ENCODE measurements at regions not wholly inside any gene's neighbourhood (a gene's known extent, or its start where the extent isn't known, plus 50 kb on each side); places are given as distances from the start of the nearest gene placed in this dataset.

DNA sequence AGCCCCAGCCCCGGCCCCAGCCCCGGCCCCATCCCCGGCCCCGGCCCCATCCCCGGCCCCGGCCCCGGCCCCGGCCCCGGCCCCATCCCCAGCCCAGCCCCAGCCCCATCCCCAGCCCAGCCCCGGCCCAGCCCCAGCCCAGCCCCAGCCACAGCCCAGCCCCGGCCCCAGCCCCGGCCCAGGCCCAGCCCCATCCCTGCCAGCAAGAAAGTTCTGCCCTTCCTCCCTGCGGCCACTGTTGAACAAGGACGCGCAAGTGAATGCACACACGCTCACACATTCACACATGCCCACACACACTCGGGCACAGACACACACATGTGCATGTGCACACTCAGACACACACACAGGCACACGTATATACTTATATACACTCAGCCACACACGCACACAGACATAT lies 287.0 kb downstream of the NDUFA10 start:
- Mint-ChIP-seq H3K36me3 (ENCODE audit: low read depth, unreplicated experiment) (peaks cover 4% of the 10 kb centered on the region), H3K27me3 (ENCODE audit: unreplicated experiment) (peaks cover 10% of the 10 kb centered on the region), H3K4me1 (ENCODE audit: unreplicated experiment) (peaks cover 3% of the 10 kb centered on the region), H3K4me3 (ENCODE audit: unreplicated experiment) (no peak overlapping the region), H3K27ac (ENCODE audit: unreplicated experiment) (no peak overlapping the region), H3K9me3 (ENCODE audit: unreplicated experiment) (no peaks in the 10 kb centered on the region)
- TF ChIP-seq, protein P1, sequence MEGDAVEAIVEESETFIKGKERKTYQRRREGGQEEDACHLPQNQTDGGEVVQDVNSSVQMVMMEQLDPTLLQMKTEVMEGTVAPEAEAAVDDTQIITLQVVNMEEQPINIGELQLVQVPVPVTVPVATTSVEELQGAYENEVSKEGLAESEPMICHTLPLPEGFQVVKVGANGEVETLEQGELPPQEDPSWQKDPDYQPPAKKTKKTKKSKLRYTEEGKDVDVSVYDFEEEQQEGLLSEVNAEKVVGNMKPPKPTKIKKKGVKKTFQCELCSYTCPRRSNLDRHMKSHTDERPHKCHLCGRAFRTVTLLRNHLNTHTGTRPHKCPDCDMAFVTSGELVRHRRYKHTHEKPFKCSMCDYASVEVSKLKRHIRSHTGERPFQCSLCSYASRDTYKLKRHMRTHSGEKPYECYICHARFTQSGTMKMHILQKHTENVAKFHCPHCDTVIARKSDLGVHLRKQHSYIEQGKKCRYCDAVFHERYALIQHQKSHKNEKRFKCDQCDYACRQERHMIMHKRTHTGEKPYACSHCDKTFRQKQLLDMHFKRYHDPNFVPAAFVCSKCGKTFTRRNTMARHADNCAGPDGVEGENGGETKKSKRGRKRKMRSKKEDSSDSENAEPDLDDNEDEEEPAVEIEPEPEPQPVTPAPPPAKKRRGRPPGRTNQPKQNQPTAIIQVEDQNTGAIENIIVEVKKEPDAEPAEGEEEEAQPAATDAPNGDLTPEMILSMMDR (IDR thresholded peaks at IDR 0.05; ENCODE audit: unreplicated experiment), result no peak
- DNase-seq (ENCODE audit: low spot score), result no peak

DNA sequence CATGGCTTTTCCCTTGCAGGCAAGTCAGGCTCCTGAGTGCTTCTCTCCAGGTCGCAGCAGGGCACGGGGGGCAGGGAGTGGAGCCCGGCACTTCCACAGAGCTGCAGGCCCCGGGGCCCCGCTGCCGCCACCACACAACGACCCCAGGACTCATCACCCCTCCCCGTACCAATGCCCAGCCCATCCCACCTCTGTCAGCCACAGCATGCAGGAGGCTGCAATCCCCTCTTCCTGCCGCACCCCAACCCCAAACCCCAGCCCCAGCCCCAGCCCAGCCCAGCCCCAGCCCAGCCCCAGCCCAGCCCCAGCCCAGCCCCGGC lies 288.0 kb downstream of the NDUFA10 start:
- DNase-seq (ENCODE audit: low spot score), result no peak

DNA sequence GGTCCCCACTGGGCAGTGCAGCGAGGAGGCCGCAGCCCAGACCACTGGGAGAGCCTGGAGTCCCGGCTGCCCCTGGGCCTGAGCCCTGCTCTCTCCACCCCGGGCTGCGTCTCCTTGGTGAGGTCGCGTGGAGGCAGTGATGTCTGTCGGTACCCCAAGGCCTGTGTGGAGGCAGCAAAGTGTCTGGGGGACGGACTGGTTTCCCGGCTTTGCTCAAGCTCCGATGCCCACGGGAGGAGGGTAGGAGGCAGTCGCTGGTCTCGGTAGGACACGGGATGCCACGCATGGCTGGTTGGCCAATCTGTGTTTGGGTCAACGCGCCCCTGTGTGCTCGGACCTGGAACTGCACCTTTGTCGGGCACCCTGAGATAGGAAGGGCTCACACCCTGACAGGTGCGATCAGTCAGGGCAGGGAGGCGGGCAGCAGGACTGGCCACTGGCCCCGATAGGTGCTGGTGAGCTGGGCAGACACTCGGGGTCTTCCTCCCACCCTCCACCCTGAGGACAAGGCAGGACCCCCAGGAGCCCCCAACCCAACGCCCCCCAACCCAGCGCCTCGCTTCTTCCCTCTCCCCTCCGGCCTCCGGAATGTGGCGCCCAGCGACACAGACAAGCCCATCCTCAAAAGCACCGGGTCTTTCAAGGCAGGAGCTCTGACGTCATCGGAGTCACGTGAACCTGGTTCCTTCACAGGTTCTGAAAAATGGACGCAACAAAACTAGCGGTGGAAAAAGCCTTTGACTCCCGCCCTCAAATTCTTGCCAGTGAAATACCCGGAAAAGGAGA lies 288.6 kb downstream of the NDUFA10 start:
- H3K4me3 Mint-ChIP-seq (ENCODE audit: unreplicated experiment), result no peak overlapping the region
- H3K9me3 Mint-ChIP-seq (ENCODE audit: unreplicated experiment), result no peaks in the 10 kb centered on the region
- peaks cover 4% of the 10 kb centered on the region for H3K36me3 Mint-ChIP-seq (ENCODE audit: low read depth, unreplicated experiment)
- H3K27me3 Mint-ChIP-seq (ENCODE audit: unreplicated experiment), result peaks cover 11% of the 10 kb centered on the region
- no peak for DNase-seq (ENCODE audit: low spot score)
- peaks cover 3% of the 10 kb centered on the region for H3K4me1 Mint-ChIP-seq (ENCODE audit: unreplicated experiment)
- no peak overlapping the region for H3K27ac Mint-ChIP-seq (ENCODE audit: unreplicated experiment)
- TF ChIP-seq, protein P1 (IDR thresholded peaks at IDR 0.05; ENCODE audit: unreplicated experiment), result peak; percentile 14

More for the DNA sequence above, 288.0 kb downstream of the NDUFA10 start:
- Mint-ChIP-seq H3K36me3 (ENCODE audit: low read depth, unreplicated experiment) (peaks cover 4% of the 10 kb centered on the region), H3K9me3 (ENCODE audit: unreplicated experiment) (no peaks in the 10 kb centered on the region), H3K27ac (ENCODE audit: unreplicated experiment) (no peak overlapping the region), H3K27me3 (ENCODE audit: unreplicated experiment) (peaks cover 11% of the 10 kb centered on the region), H3K4me1 (ENCODE audit: unreplicated experiment) (peaks cover 3% of the 10 kb centered on the region), H3K4me3 (ENCODE audit: unreplicated experiment) (no peak overlapping the region)
- TF ChIP-seq, protein P1 (IDR thresholded peaks at IDR 0.05; ENCODE audit: unreplicated experiment), result no peak

DNA sequence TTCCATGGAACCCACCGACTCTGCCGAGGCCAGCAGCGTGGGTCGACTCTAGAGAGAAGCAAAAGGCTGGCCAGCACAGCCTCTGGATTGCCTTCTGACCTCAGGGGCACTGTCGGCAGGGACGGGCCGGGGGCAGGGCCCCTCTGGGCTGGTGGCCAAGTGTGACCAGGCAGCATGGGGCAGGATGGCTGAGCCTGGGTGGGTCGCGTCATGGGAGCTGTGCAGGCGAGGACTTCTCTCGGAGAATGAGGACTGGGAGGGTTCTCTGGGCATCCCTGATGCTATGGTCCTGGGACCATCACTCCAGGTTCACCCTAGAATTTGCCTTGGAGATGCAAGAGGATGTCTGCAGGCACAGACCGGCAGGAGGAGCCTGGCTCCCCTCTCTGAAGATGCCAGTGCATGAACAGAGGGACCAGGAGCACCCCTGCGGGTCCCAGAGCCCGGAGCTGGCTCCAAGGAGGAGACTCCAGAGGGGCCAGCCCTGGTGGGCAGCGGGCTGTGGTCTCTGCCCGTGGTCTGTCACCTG lies 289.2 kb downstream of the NDUFA10 start:
- Mint-ChIP-seq H3K36me3 (ENCODE audit: low read depth, unreplicated experiment) (peaks cover 4% of the 10 kb centered on the region), H3K27me3 (ENCODE audit: unreplicated experiment) (peaks cover 15% of the 10 kb centered on the region), H3K4me3 (ENCODE audit: unreplicated experiment) (no peak overlapping the region), H3K9me3 (ENCODE audit: unreplicated experiment) (no peaks in the 10 kb centered on the region), H3K27ac (ENCODE audit: unreplicated experiment) (no peak overlapping the region), H3K4me1 (ENCODE audit: unreplicated experiment) (peaks cover 5% of the 10 kb centered on the region)
- no peak for DNase-seq (ENCODE audit: low spot score)
- TF ChIP-seq, protein P1 (IDR thresholded peaks at IDR 0.05; ENCODE audit: unreplicated experiment), result no peak

DNA sequence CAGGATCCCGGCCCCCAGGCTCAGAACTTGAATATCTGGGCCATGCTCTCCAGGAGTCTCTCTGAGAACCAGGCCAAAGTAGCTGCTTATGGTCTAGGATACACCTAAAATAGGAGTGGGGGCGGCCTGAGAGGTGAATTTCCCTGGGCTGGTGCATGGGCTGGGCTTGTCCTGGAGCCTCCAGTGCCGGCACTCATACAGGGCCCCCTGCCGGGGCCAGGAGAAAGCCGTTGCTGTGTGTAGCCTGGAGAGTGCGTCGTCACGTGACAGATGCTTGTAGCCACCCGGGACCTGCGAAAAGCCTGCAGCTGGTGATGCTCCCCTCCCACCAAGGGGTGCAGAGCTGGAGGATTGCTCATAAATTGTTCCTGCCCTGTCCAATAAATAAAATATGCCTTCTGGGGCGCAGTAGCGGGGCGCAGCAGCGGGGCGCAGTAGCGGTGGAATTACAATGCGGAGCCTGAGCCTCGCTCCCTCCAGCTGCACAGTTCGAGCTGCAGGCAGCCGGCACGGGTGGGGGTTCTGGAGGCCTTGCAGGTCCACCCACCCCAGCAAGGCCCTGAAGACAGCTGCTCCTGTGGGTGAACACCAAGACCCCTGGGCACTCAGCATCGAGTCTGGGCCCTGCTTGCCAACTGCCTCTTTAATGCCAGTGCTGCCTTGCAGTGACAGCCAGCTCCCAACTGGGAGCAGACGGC lies 289.9 kb downstream of the NDUFA10 start:
- Mint-ChIP-seq H3K36me3 (ENCODE audit: low read depth, unreplicated experiment) (peaks cover 4% of the 10 kb centered on the region), H3K4me3 (ENCODE audit: unreplicated experiment) (no peak overlapping the region), H3K9me3 (ENCODE audit: unreplicated experiment) (no peaks in the 10 kb centered on the region), H3K27ac (ENCODE audit: unreplicated experiment) (no peak overlapping the region), H3K4me1 (ENCODE audit: unreplicated experiment) (peaks cover 6% of the 10 kb centered on the region), H3K27me3 (ENCODE audit: unreplicated experiment) (peaks cover 12% of the 10 kb centered on the region)
- TF ChIP-seq, protein P1 (IDR thresholded peaks at IDR 0.05; ENCODE audit: unreplicated experiment), result no peak
- no peak for DNase-seq (ENCODE audit: low spot score)

Measured in endothelial cell (in vitro differentiated cells).